GM12878 (cell line): ENCODE measurements at regions not wholly inside any gene's neighbourhood (a gene's known extent, or its start where the extent isn't known, plus 50 kb on each side); places are given as distances from the start of the nearest gene placed in this dataset.

ENCODE experiments used
- ATAC-seq: fragments of 200-7000 bp; cut with Tn5 transposase; 3 replicates; pipeline ENCODE4 v1.9.1; 2020; ENCODE audit warnings: mild to moderate bottlenecking, moderate library complexity
- BruUV-seq: library from RNA; stranded (reverse); fragments of 400-500 nt; replicated peaks from 2 replicates; lab custom pipeline; 2021; lab: Mats Ljungman, UMichigan
- CTCF ChIA-PET: fragments of 300-600 bp; sonication (Branson Sonifier 250); formaldehyde crosslinking; extraction: SDS; loops from one replicate; lab custom pipeline; 2021; ENCODE audit warnings: inconsistent platforms; lab: Yijun Ruan, JAX
- POLR2A ChIA-PET: fragments of 350-600 bp; formaldehyde crosslinking; extraction: SDS; loops from one replicate; lab custom pipeline; 2021; ENCODE audit warnings: inconsistent platforms; lab: Charles Lee
- RAD21 ChIA-PET: fragments of 300-600 bp; sonication (Branson Sonifier 250); formaldehyde crosslinking; loops from one replicate; lab custom pipeline; 2023; ENCODE audit warnings: antibody characterized with exemption; ENCODE audit not compliant: unreplicated experiment; lab: Charles Lee
- SMC1A ChIA-PET: fragments of 300-600 bp; sonication (Branson Sonifier 250); formaldehyde crosslinking; loops from one replicate; lab custom pipeline; 2023; ENCODE audit not compliant: unreplicated experiment, uncharacterized antibody; lab: Charles Lee
- DNase-seq: peaks from one replicate; pipeline ENCODE4 v3.0.0-alpha.2; 2011; ENCODE audit warnings: low read depth, low spot score
- FAIRE-seq: peaks from 3 replicates; lab custom pipeline; 2011; peaks lifted over from hg19 to GRCh38; lab: Jason Lieb, UNC
- H2AFZ ChIP-seq: 2 replicates; pipeline ENCODE4 v1.6.0; 2011; ENCODE audit warnings: low read depth, low read length, control low read depth; ENCODE audit not compliant: control insufficient read depth
- H3K27ac ChIP-seq: 2 replicates; pipeline ENCODE4 v1.5.1; 2011; ENCODE audit warnings: control low read depth; ENCODE audit not compliant: control insufficient read depth, insufficient read depth
- H3K27me3 ChIP-seq, 2 experiments: replicated peaks in 1 of 2; 2 replicates each; pipeline versions ENCODE4 v1.6.0 to v1.6.1; 2011; ENCODE audit warnings: low read length in 1 of 2; ENCODE audit not compliant: control insufficient read depth in 2 of 2, insufficient read depth in 2 of 2
- H3K36me3 ChIP-seq, 2 experiments: 2 replicates each; pipeline ENCODE4 v1.5.1; 2011; ENCODE audit warnings: low read length in 1 of 2; ENCODE audit not compliant: control insufficient read depth in 2 of 2, insufficient read depth in 2 of 2
- H3K4me1 ChIP-seq: 2 replicates; pipeline ENCODE4 v1.6.1; 2011; ENCODE audit warnings: mild to moderate bottlenecking, low read length, moderate library complexity, mixed read lengths; ENCODE audit not compliant: control insufficient read depth, insufficient read depth
- H3K4me2 ChIP-seq: 2 replicates; pipeline ENCODE4 v1.6.0; 2011; ENCODE audit warnings: control low read depth; ENCODE audit not compliant: control insufficient read depth, insufficient read depth
- H3K4me3 ChIP-seq: fragments of 200-600 bp; sonication (generic); 2 replicates; pipeline ENCODE4 v1.5.1; 2016
- H3K79me2 ChIP-seq: 2 replicates; pipeline ENCODE4 v1.6.0; 2011; ENCODE audit warnings: low read length; ENCODE audit not compliant: control insufficient read depth, insufficient read depth
- H3K9ac ChIP-seq: 2 replicates; pipeline ENCODE4 v1.8.0; 2011; ENCODE audit warnings: low read length, control low read depth, mixed read lengths; ENCODE audit not compliant: control insufficient read depth, insufficient read depth
- H3K9me3 ChIP-seq: replicated peaks from 3 replicates; pipeline ENCODE4 v1.5.1; 2011; ENCODE audit warnings: mild to moderate bottlenecking, low read length; ENCODE audit not compliant: control insufficient read depth, insufficient read depth
- H4K20me1 ChIP-seq: 2 replicates; pipeline ENCODE4 v1.6.0; 2011; ENCODE audit not compliant: control insufficient read depth, insufficient read depth
- BCL3 ChIP-seq: IDR thresholded peaks from 2 replicates; pipeline ENCODE4 v1.6.1; 2011; ENCODE audit warnings: borderline replicate concordance, low read depth, mild to moderate bottlenecking, moderate library complexity, low read length; ENCODE audit not compliant: insufficient read depth, poor library complexity, severe bottlenecking
- BCLAF1 ChIP-seq: fragments of 450-650 bp; IDR thresholded peaks from 2 replicates; pipeline ENCODE4 v1.6.1; 2017; ENCODE audit warnings: antibody characterized with exemption, mild to moderate bottlenecking, moderate library complexity
- CBFB ChIP-seq: IDR thresholded peaks from 2 replicates; pipeline ENCODE4 v1.6.1; 2016; ENCODE audit warnings: antibody characterized with exemption, low read depth
- KAT2A ChIP-seq: conservative IDR thresholded peaks from 2 replicates; pipeline ENCODE4 v1.6.1; 2011; ENCODE audit warnings: low read depth, low read length; ENCODE audit not compliant: control insufficient read depth
- LARP7 ChIP-seq: fragments of 450-650 bp; IDR thresholded peaks from 2 replicates; pipeline ENCODE4 v1.6.1; 2017; ENCODE audit warnings: mild to moderate bottlenecking
- MEF2A ChIP-seq: IDR thresholded peaks from 2 replicates; pipeline ENCODE4 v1.6.1; 2011; ENCODE audit warnings: low read depth, mild to moderate bottlenecking, low read length, moderate library complexity; ENCODE audit not compliant: insufficient read depth
- PAX5 ChIP-seq: IDR thresholded peaks from 2 replicates; pipeline ENCODE4 v1.6.1; 2011; ENCODE audit warnings: low read depth, low read length, borderline replicate concordance
- PML ChIP-seq: IDR thresholded peaks from 2 replicates; pipeline ENCODE4 v1.6.1; 2012; ENCODE audit warnings: low read length, inconsistent platforms
- RELA ChIP-seq: fragments of 450-650 bp; IDR thresholded peaks from 2 replicates; pipeline ENCODE4 v1.8.0; 2014; ENCODE audit warnings: borderline replicate concordance; ENCODE audit not compliant: partially characterized antibody
- SUZ12 ChIP-seq: fragments of 200-600 bp; sonication (generic); IDR thresholded peaks from one replicate; pipeline ENCODE4 v1.6.1; 2018; ENCODE audit warnings: antibody characterized with exemption, mild to moderate bottlenecking; ENCODE audit not compliant: unreplicated experiment
- TCF12 ChIP-seq: IDR thresholded peaks from 2 replicates; pipeline ENCODE4 v1.6.1; 2011; ENCODE audit warnings: low read depth, mild to moderate bottlenecking, low read length
- ZBTB11 ChIP-seq: fragments of 450-650 bp; formaldehyde crosslinking; IDR thresholded peaks from 2 replicates; pipeline ENCODE4 v1.5.0; 2022; ENCODE audit warnings: mild to moderate bottlenecking, missing genetic modification characterization
- ZNF384 ChIP-seq: IDR thresholded peaks from 2 replicates; pipeline ENCODE4 v1.6.1; 2012; ENCODE audit warnings: low read depth, mild to moderate bottlenecking, low read length, improper control_type of control experiment, borderline replicate concordance
- WGBS: methylation state at CpG from one replicate; pipeline ENCODE4 v1.1.6; 2016; ENCODE audit warnings: low lambda C conversion rate; ENCODE audit not compliant: insufficient replicate concordance, insufficient coverage; ENCODE audit errors: missing lambda C conversion rate; 5-methylcytosine and 5-hydroxymethylcytosine counted together
- in situ Hi-C: fragments of 300-500 bp; cut with MboI; formaldehyde crosslinking; loops from 9 replicates; pipeline ENCODE4 v1.14.3; 2018; ENCODE audit warnings: mixed read lengths
- intact Hi-C: fragments of 100-400 bp; cut with micrococcal nuclease; formaldehyde crosslinking; loops from one replicate; pipeline ENCODE4 v1.14.2; 2022; ENCODE audit not compliant: unreplicated experiment

GRCh38 chr5:40137223-40137622 lies 542.5 kb upstream of the PTGER4 start:
- in situ Hi-C loops: no loop called here
- FAIRE-seq (no peak), DNase-seq (no peak), ATAC-seq (no peak)
- Histone ChIP-seq H3K9me3 (no peaks in the 10 kb centered on the region), H3K27me3 (no peaks in the 10 kb centered on the region; a peak in 1 of 4 replicates), H3K9ac (no peak overlapping the region), H3K4me2 (no peak overlapping the region), H3K27ac (no peak overlapping the region), H3K36me3 (no peaks in the 10 kb centered on the region), H4K20me1 (no peaks in the 10 kb centered on the region), H2AFZ (no peak overlapping the region), H3K4me1 (no peaks in the 10 kb centered on the region), H3K79me2 (no peaks in the 10 kb centered on the region), H3K4me3 (no peak overlapping the region)
- 0% methylated on average over 1 of the region's 1 CpG for WGBS
- ChIA-PET CTCF (no interaction called here), SMC1A (no interaction called here), RAD21 (no interaction called here), POLR2A (no interaction called here)
- BruUV-seq: no TSS peak
- intact Hi-C loops: loop anchor here (10.0 kb wide), 1 partner anchor 62 kb away; no protein-coding TSS in a partner anchor
- TF ChIP-seq BCL3: no peak
- no peak for TF ChIP-seq CBFB
- no peak for TF ChIP-seq BCLAF1
- TF ChIP-seq RELA: no peak
- no peak for TF ChIP-seq PML
- no peak for TF ChIP-seq SUZ12
- TF ChIP-seq ZBTB11 (CRISPR knock-in tag): no peak
- TF ChIP-seq ZNF384: no peak
- no peak for TF ChIP-seq KAT2A
- no peak for TF ChIP-seq MEF2A
- no peak for TF ChIP-seq TCF12
- no peak for TF ChIP-seq PAX5
- no peak for TF ChIP-seq LARP7
